ENCODE measurements at regions not wholly inside any gene's neighbourhood (a gene's known extent, or its start where the extent isn't known, plus 50 kb on each side); places are given as distances from the start of the nearest gene placed in this dataset.

- DNase-seq (ENCODE audit: low read depth, low spot score), result no peak
- H3K4me3 ChIP-seq (ENCODE audit: low read depth, low read length), result no peak overlapping the region
- ChIA-PET CTCF (interaction anchor here (1.4 to 1.7 kb wide), 2 partner anchors 10 to 488 kb away, joined by 4 to 5 read pairs; no protein-coding TSS in a partner anchor), POLR2A (no interaction called here)
- TF ChIP-seq CTCF (IDR thresholded peaks at IDR 0.05; ENCODE audit: insufficient read depth, low read length, missing control alignments), result no peak
Measured at GRCh38 chr7:46411236-46411635, 490.2 kb upstream of the IGFBP3 start.

GRCh38 chr7:46407125-46407524 is 486.1 kb upstream of the IGFBP3 start:
- DNase-seq (ENCODE audit: low read depth, low spot score), result no peak
- H3K4me3 ChIP-seq (ENCODE audit: low read depth, low read length), result no peak overlapping the region
- ChIA-PET CTCF (no interaction called here), POLR2A (no interaction called here)
- TF ChIP-seq CTCF (IDR thresholded peaks at IDR 0.05; ENCODE audit: insufficient read depth, low read length, missing control alignments), result no peak

- no peak overlapping the region for H3K4me3 ChIP-seq (ENCODE audit: low read depth, low read length)
- CTCF ChIA-PET, result interaction anchor here (1.3 kb wide), 1 partner anchor 11 kb away, joined by 4 read pairs; no protein-coding TSS in a partner anchor
- DNase-seq (ENCODE audit: low read depth, low spot score), result no peak
- POLR2A ChIA-PET, result no interaction called here
- TF ChIP-seq CTCF (IDR thresholded peaks at IDR 0.05; ENCODE audit: insufficient read depth, low read length, missing control alignments), result no peak
Measured at GRCh38 chr7:46397591-46397990, 476.5 kb upstream of the IGFBP3 start.

- POLR2A ChIA-PET, result interaction anchor here (0.7 kb wide), 1 partner anchor 447 kb away, joined by 3 read pairs; no protein-coding TSS in a partner anchor
- H3K4me3 ChIP-seq (ENCODE audit: low read depth, low read length), result no peak overlapping the region
- CTCF ChIA-PET, result interaction anchor here (1.2 to 1.3 kb wide), 2 partner anchors 13 to 473 kb away, joined by 4 read pairs; no protein-coding TSS in a partner anchor
- TF ChIP-seq CTCF (IDR thresholded peaks at IDR 0.05; ENCODE audit: insufficient read depth, low read length, missing control alignments), result no peak
- DNase-seq (ENCODE audit: low read depth, low spot score), result no peak
Measured at GRCh38 chr7:46396481-46396880, 475.4 kb upstream of the IGFBP3 start.

GRCh38 chr7:46393142-46393541 is 472.1 kb upstream of the IGFBP3 start:
- H3K4me3 ChIP-seq (ENCODE audit: low read depth, low read length), result no peak overlapping the region
- POLR2A ChIA-PET, result interaction anchor here (0.9 kb wide), 1 partner anchor 16 kb away, joined by 3 read pairs; no protein-coding TSS in a partner anchor
- no peak for TF ChIP-seq CTCF (IDR thresholded peaks at IDR 0.05; ENCODE audit: insufficient read depth, low read length, missing control alignments)
- DNase-seq (ENCODE audit: low read depth, low spot score), result no peak
- CTCF ChIA-PET, result interaction anchor here (0.8 to 1.4 kb wide), 2 partner anchors 9 to 54 kb away, joined by 3 read pairs; no protein-coding TSS in a partner anchor

- TF ChIP-seq CTCF (IDR thresholded peaks at IDR 0.05; ENCODE audit: insufficient read depth, low read length, missing control alignments), result no peak
- ChIA-PET CTCF (interaction anchor here (0.7 to 1.5 kb wide), 4 partner anchors 10 to 504 kb away, joined by 3 to 6 read pairs (median 4); no protein-coding TSS in a partner anchor), POLR2A (interaction anchor here (0.6 kb wide), 2 partner anchors 381 to 692 kb away, joined by 3 to 5 read pairs; no protein-coding TSS in a partner anchor)
- DNase-seq (ENCODE audit: low read depth, low spot score), result no peak
- H3K4me3 ChIP-seq (ENCODE audit: low read depth, low read length), result no peak overlapping the region
Measured at GRCh38 chr7:46391231-46392201, 470.4 kb upstream of the IGFBP3 start.

All from AG04449 (cell line).